ENCODE measurements at regions not wholly inside any gene's neighbourhood (a gene's known extent, or its start where the extent isn't known, plus 50 kb on each side); places are given as distances from the start of the nearest gene placed in this dataset.

GRCh38 chr3:117161816-117162215, 452.2 kb downstream of the TUSC7 start:
- Histone ChIP-seq H3K9me3 (no peaks in the 10 kb centered on the region), H4K20me1 (ENCODE audit: insufficient read depth) (no peaks in the 10 kb centered on the region), H3K4me3 (ENCODE audit: low read depth in 2 of 2, low read length in 1 of 2) (no peak overlapping the region), H3K36me3 (replicated peaks in 1 of 2; ENCODE audit: control insufficient read depth in 1 of 2, insufficient read depth in 2 of 2, low read length in 1 of 2) (no peaks in the 10 kb centered on the region), H3K9me2 (no peaks in the 10 kb centered on the region), H3K4me1 (ENCODE audit: control insufficient read depth in 1 of 2, insufficient read depth in 2 of 2, low read depth in 1 of 2, low read length in 1 of 2) (no peaks in the 10 kb centered on the region), H3K4me2 (no peak overlapping the region), H3K27ac (ENCODE audit: low read depth in 2 of 2, low read length in 1 of 2) (no peak overlapping the region), H3K79me2 (ENCODE audit: insufficient read depth) (no peaks in the 10 kb centered on the region), H3K9ac (no peak overlapping the region), H3F3A (replicated peaks; ENCODE audit: insufficient read depth) (no peaks in the 10 kb centered on the region), H3K27me3 (ENCODE audit: insufficient read depth) (no peaks in the 10 kb centered on the region), H2AFZ (ENCODE audit: low read depth) (no peak overlapping the region)
- 79% methylated on average over 1 of the region's 1 CpG for WGBS (ENCODE audit: low lambda C conversion rate)
- ChIA-PET CTCF (no interaction called here), POLR2A (no interaction called here)
- TF ChIP-seq REST (IDR thresholded peaks at IDR 0.05; ENCODE audit: low read depth, low read length) (no peak), IRF3 (IDR thresholded peaks at IDR 0.05; ENCODE audit: low read depth, low read length) (no peak), TAF1 (IDR thresholded peaks at IDR 0.05; ENCODE audit: borderline replicate concordance, low read depth, low read length) (no peak), TCF12 (IDR thresholded peaks at IDR 0.05) (no peak), USF1 (IDR thresholded peaks at IDR 0.05; ENCODE audit: borderline replicate concordance, low read depth) (no peak), SMC3 (IDR thresholded peaks at IDR 0.05; ENCODE audit: low read depth, low read length) (no peak), MXI1 (IDR thresholded peaks at IDR 0.05; ENCODE audit: low read depth, low read length) (no peak), ZBTB33 (IDR thresholded peaks at IDR 0.05; ENCODE audit: borderline replicate concordance, low read depth) (no peak), FOXJ3 (CRISPR knock-in tag; IDR thresholded peaks at IDR 0.05) (no peak), GABPA (IDR thresholded peaks at IDR 0.05; ENCODE audit: low read depth) (no peak), EZH2phosphoT487 (IDR thresholded peaks at IDR 0.05; ENCODE audit: borderline replicate concordance, low read depth) (no peak), USF2 (IDR thresholded peaks at IDR 0.05; ENCODE audit: borderline replicate concordance, low read depth, low read length) (no peak), NFIC (IDR thresholded peaks at IDR 0.05; ENCODE audit: borderline replicate concordance) (no peak), CHD2 (IDR thresholded peaks at IDR 0.05; ENCODE audit: low read length, partially characterized antibody) (no peak), ELF1 (IDR thresholded peaks at IDR 0.05) (no peak)
- DNase-seq, result no peak
